ENCODE measurements at regions not wholly inside any gene's neighbourhood (a gene's known extent, or its start where the extent isn't known, plus 50 kb on each side); places are given as distances from the start of the nearest gene placed in this dataset.

DNA sequence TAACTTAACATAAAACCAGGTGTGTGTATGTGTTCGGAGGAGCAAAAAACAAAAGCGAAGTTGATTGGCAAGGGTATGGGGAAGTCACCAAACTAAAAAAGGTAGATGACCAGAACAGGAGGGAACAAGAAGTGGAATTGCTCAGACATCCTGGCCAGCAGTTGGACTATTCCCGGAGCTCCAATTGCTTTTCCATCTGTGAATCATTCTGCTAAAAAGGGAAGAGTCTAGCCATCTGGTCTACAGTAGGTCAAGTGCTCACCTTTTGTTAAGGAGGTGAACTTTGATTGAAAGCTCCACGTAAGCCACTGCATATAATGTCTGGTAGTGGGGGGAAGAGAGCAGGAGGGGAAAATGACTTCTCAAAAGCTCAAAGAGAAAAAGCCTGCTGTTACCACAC is 50.0 kb upstream of the BET1 start:
- Histone ChIP-seq H3K4me3 (no peak overlapping the region), H3K27ac (no peak overlapping the region), H3K9me3 (no peaks in the 10 kb centered on the region), H3K4me1 (no peaks in the 10 kb centered on the region), H3K27me3 (no peaks in the 10 kb centered on the region), H3K36me3 (replicated peaks in 1 of 2; ENCODE audit: insufficient read depth in 1 of 2, low read depth in 2 of 2) (no peaks in the 10 kb centered on the region)
- intact Hi-C loops (cut with DNase I) = no loop called here
- ATAC-seq (no peak), DNase-seq (no peak)
- TF ChIP-seq POLR2A (IDR thresholded peaks at IDR 0.05) = no peak
- TF ChIP-seq, protein P1, sequence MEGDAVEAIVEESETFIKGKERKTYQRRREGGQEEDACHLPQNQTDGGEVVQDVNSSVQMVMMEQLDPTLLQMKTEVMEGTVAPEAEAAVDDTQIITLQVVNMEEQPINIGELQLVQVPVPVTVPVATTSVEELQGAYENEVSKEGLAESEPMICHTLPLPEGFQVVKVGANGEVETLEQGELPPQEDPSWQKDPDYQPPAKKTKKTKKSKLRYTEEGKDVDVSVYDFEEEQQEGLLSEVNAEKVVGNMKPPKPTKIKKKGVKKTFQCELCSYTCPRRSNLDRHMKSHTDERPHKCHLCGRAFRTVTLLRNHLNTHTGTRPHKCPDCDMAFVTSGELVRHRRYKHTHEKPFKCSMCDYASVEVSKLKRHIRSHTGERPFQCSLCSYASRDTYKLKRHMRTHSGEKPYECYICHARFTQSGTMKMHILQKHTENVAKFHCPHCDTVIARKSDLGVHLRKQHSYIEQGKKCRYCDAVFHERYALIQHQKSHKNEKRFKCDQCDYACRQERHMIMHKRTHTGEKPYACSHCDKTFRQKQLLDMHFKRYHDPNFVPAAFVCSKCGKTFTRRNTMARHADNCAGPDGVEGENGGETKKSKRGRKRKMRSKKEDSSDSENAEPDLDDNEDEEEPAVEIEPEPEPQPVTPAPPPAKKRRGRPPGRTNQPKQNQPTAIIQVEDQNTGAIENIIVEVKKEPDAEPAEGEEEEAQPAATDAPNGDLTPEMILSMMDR (IDR thresholded peaks at IDR 0.05) = no peak
- 56 to 59% methylated on average over 4 of the region's 4 CpGs for WGBS, 2 donors

DNA sequence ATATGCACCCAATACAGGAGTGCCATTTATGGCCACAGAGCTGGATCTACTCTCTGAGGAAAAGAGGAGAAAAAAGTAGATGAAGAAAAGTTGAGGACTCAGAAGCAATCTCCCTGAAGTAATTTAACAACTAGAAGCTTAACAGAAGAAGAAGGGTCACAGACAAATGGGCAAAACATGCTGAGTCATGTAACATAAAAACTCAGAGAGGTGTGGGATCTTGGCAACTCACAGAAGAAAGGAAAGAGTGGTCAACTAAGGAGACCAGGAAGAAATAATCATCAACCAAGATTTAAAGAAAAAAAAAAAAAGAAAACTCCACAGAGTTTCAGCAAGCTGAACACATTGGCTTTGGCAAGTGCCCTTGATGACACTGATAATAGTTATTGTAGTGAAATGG is 51.8 kb upstream of the BET1 start:
- DNase-seq (no peak), ATAC-seq (no peak)
- intact Hi-C loops (cut with DNase I) = no loop called here
- H3K4me3 ChIP-seq = no peak overlapping the region
- no peaks in the 10 kb centered on the region for H3K4me1 ChIP-seq
- no peaks in the 10 kb centered on the region for H3K36me3 ChIP-seq (replicated peaks in 1 of 2; ENCODE audit: insufficient read depth in 1 of 2, low read depth in 2 of 2)
- no peak overlapping the region for H3K27ac ChIP-seq
- no peaks in the 10 kb centered on the region for H3K27me3 ChIP-seq
- H3K9me3 ChIP-seq = no peaks in the 10 kb centered on the region
- TF ChIP-seq POLR2A (IDR thresholded peaks at IDR 0.05) = no peak

DNA sequence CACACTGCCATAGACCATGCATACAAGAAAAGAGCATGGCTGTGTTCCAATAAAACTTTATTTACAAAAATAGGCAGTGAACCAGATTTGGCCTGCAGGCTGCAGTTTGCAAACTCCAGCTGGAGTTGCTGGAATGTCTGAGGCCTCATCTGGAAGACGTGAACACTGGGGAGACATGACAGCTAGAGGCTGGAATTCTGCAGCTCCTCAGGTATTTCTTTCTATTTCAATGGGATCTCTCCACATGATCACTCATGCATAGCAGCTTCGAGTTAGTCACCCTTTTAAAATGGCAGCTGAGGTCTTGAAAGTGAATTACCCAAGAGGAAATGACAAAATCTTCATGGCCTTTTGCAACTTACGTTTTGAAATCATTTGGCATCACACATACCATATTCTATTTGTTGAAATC is 52.6 kb upstream of the BET1 start:
- 33 to 38% methylated on average over 3 of the region's 3 CpGs for WGBS, 2 donors
- DNase-seq (no peak), ATAC-seq (no peak)
- no peak for TF ChIP-seq POLR2A (IDR thresholded peaks at IDR 0.05)
- TF ChIP-seq, protein P1 (IDR thresholded peaks at IDR 0.05) = no peak
- Histone ChIP-seq H3K27ac (no peak overlapping the region), H3K9me3 (no peaks in the 10 kb centered on the region), H3K4me1 (no peaks in the 10 kb centered on the region), H3K36me3 (replicated peaks in 1 of 2; ENCODE audit: insufficient read depth in 1 of 2, low read depth in 2 of 2) (no peaks in the 10 kb centered on the region), H3K27me3 (no peaks in the 10 kb centered on the region), H3K4me3 (no peak overlapping the region)
- intact Hi-C loops (cut with DNase I) = no loop called here

DNA sequence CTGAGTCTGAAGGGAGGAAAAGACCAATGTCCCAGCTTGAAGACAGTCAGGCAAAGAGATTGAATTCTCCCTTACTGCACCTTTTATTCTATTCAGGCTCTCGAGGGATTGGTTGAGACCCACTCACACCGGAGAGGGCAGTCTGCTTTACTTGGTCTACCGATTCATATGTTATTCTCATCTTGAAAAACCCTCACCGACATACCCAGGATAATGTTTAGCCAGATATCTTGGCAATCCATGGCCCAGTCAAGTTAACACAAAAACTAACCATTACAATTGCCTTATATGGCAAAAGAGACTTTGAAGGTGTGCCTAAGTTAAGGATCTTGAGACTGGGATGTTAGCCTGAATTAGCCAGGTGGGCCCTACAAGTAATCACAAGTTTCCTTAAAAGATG is 53.8 kb upstream of the BET1 start:
- H3K27ac ChIP-seq = no peak overlapping the region
- ATAC-seq = no peak
- no peaks in the 10 kb centered on the region for H3K4me1 ChIP-seq
- H3K27me3 ChIP-seq = no peaks in the 10 kb centered on the region
- H3K36me3 ChIP-seq (replicated peaks in 1 of 2; ENCODE audit: insufficient read depth in 1 of 2, low read depth in 2 of 2) = no peaks in the 10 kb centered on the region
- TF ChIP-seq POLR2A (IDR thresholded peaks at IDR 0.05) = no peak
- TF ChIP-seq, protein P1 (IDR thresholded peaks at IDR 0.05) = no peak
- no peak overlapping the region for H3K4me3 ChIP-seq
- DNase-seq = no peak
- H3K9me3 ChIP-seq = no peaks in the 10 kb centered on the region
- intact Hi-C loops (cut with DNase I) = no loop called here
- 70 to 75% methylated on average over 4 of the region's 4 CpGs for WGBS, 2 donors

DNA sequence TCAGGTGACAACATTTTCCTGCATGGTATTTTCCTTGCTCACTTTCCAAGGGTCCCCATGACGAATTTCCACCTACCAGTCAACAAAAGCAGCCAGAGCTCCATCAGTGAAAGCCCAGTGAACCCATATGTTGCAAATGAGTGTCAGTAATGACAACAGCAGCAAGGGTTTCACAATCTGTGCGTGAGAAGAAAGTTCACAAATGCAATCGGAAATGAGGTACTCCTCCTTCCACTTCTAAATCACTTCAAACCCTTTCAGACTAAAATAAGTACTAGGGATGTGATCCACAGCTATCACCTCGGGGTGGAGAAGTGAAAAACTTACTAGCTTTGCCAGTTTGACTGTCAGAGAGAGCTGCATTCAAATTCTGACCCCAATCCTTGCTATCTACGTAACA is 55.6 kb upstream of the BET1 start:
- intact Hi-C loops (cut with DNase I) = no loop called here
- ATAC-seq = no peak
- Histone ChIP-seq H3K9me3 (no peaks in the 10 kb centered on the region), H3K27me3 (no peaks in the 10 kb centered on the region), H3K27ac (no peak overlapping the region), H3K36me3 (replicated peaks in 1 of 2; ENCODE audit: insufficient read depth in 1 of 2, low read depth in 2 of 2) (no peaks in the 10 kb centered on the region), H3K4me3 (no peak overlapping the region), H3K4me1 (no peaks in the 10 kb centered on the region)
- TF ChIP-seq POLR2A (IDR thresholded peaks at IDR 0.05) = no peak
- TF ChIP-seq, protein P1 (IDR thresholded peaks at IDR 0.05) = no peak
- WGBS, 2 donors = 24 to 45% methylated on average over 5 of the region's 5 CpGs
- DNase-seq = no peak
